ENCODE measurements at regions not wholly inside any gene's neighbourhood (a gene's known extent, or its start where the extent isn't known, plus 50 kb on each side); places are given as distances from the start of the nearest gene placed in this dataset.

DNA sequence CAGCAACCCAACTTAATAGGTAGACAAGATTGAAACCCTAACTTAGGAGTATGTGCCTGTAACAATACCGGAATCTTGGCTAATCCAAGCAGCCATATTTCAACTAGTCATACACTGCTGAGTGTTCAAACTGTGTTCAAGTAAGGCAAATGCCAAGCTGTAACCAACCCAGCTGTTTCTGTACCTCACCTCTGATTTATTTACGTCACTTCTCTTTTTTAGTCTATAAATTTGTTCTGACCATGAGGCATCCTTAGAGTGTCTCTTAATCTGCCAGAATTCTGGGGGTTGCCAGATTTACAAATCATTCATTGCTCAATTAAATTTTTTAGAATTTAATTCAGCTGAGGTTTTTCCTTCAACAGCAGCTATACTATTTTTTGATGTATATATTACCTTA is 723.2 kb downstream of the CDH18 start:
- TF ChIP-seq, protein P1, sequence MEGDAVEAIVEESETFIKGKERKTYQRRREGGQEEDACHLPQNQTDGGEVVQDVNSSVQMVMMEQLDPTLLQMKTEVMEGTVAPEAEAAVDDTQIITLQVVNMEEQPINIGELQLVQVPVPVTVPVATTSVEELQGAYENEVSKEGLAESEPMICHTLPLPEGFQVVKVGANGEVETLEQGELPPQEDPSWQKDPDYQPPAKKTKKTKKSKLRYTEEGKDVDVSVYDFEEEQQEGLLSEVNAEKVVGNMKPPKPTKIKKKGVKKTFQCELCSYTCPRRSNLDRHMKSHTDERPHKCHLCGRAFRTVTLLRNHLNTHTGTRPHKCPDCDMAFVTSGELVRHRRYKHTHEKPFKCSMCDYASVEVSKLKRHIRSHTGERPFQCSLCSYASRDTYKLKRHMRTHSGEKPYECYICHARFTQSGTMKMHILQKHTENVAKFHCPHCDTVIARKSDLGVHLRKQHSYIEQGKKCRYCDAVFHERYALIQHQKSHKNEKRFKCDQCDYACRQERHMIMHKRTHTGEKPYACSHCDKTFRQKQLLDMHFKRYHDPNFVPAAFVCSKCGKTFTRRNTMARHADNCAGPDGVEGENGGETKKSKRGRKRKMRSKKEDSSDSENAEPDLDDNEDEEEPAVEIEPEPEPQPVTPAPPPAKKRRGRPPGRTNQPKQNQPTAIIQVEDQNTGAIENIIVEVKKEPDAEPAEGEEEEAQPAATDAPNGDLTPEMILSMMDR (IDR thresholded peaks at IDR 0.05 in 4 of 5, conservative IDR thresholded peaks at IDR 0.05 in 1 of 5), result no peak
- TF ChIP-seq POLR2A (IDR thresholded peaks at IDR 0.05), result no peak
